ENCODE measurements at regions not wholly inside any gene's neighbourhood (a gene's known extent, or its start where the extent isn't known, plus 50 kb on each side); places are given as distances from the start of the nearest gene placed in this dataset.

DNA sequence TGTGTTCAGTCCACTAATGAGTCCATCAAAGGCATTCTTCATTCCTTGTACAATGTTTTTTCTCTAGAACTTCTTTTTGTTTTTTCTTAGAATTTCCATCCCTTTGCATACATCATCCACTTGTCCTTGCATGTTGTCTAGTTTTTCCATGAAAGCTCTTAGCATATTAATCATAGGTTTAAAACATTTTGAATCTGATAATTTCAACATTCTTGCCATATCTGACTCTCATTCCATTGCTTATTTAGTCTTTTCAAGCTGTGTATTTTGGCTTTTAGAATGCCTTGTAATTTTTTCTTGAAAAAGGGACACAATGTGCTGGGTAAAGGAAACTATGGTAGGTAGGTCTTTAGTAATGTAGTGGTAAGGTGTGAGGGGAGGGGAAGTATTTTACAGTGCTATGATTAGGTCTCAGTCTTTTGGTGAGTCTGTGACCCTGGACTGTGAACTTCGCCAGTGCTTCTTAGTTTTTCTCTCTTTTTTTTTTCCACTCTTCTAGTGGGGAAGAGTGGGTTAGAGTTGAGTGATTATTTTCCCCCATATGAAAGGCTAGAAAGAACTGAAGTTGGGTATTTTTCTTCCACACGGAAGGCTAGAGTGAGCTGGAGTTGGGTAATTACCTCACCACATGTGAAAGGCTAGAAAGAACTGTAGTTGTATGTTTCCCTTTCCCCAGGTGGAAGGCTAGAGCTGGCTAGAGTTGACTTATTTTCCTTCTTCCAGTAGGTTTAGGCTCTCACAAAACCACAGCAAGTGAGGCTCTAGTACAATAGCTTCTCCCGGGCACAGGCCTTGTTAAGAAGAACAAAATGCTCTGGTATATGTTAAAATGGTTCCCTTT lies 172.1 kb downstream of the SNX18 start:
- TF ChIP-seq CTCF (optimal IDR thresholded peaks at IDR 0.05 in 1 of 3, IDR thresholded peaks at IDR 0.05 in 1 of 3, conservative IDR thresholded peaks at IDR 0.05 in 1 of 3; ENCODE audit: extremely low read depth in 1 of 3, insufficient read depth in 2 of 3, low read length in 3 of 3): no peak
- no peak for TF ChIP-seq EZH2 (IDR thresholded peaks at IDR 0.05; ENCODE audit: low read length)

All from keratinocyte (primary cell).